SH-SY5Y (cell line): ENCODE measurements at regions not wholly inside any gene's neighbourhood (a gene's known extent, or its start where the extent isn't known, plus 50 kb on each side); places are given as distances from the start of the nearest gene placed in this dataset.

Experiments
- GATA2 ChIP-seq: IDR thresholded peaks from 2 replicates; pipeline ENCODE4 v1.6.1; 2011; ENCODE audit warnings: mild to moderate bottlenecking, low read depth, low read length
- GATA3 ChIP-seq: IDR thresholded peaks from 2 replicates; pipeline ENCODE4 v1.6.1; 2011; ENCODE audit warnings: low read depth, mild to moderate bottlenecking, low read length, moderate library complexity

GRCh38 chr5:171629221-171629620 is 156.4 kb upstream of the SMIM23 start:
- TF ChIP-seq GATA2, result no peak
- no peak for TF ChIP-seq GATA3

- TF ChIP-seq GATA3 (no peak), GATA2 (no peak)
Measured at GRCh38 chr5:171629628-171630349, 155.8 kb upstream of the SMIM23 start.

- TF ChIP-seq GATA3, result no peak
- no peak for TF ChIP-seq GATA2
Measured at GRCh38 chr5:171630350-171631065, 155.1 kb upstream of the SMIM23 start.

GRCh38 chr5:171632616-171633015 is 153.0 kb upstream of the SMIM23 start:
- TF ChIP-seq GATA3 (no peak), GATA2 (no peak)

GRCh38 chr5:171633776-171634470 is 151.7 kb upstream of the SMIM23 start:
- TF ChIP-seq GATA3 (no peak), GATA2 (no peak)

GRCh38 chr5:171634511-171634910 is 151.1 kb upstream of the SMIM23 start:
- no peak for TF ChIP-seq GATA2
- no peak for TF ChIP-seq GATA3

GRCh38 chr5:171635028-171635427 is 150.6 kb upstream of the SMIM23 start:
- TF ChIP-seq GATA3 (no peak), GATA2 (no peak)

- TF ChIP-seq GATA2, result no peak
- no peak for TF ChIP-seq GATA3
Measured at GRCh38 chr5:171635561-171636245, 149.9 kb upstream of the SMIM23 start.

GRCh38 chr5:171637811-171638210 is 147.8 kb upstream of the SMIM23 start:
- no peak for TF ChIP-seq GATA2
- TF ChIP-seq GATA3, result no peak

- TF ChIP-seq GATA3 (no peak), GATA2 (no peak)
Measured at GRCh38 chr5:171639205-171639621, 146.4 kb upstream of the SMIM23 start.

- no peak for TF ChIP-seq GATA2
- TF ChIP-seq GATA3, result no peak
Measured at GRCh38 chr5:171639966-171640365, 145.7 kb upstream of the SMIM23 start.

- TF ChIP-seq GATA3 (no peak), GATA2 (no peak)
Measured at GRCh38 chr5:171640480-171640879, 145.1 kb upstream of the SMIM23 start.

- no peak for TF ChIP-seq GATA2
- no peak for TF ChIP-seq GATA3
Measured at GRCh38 chr5:171641891-171642290, 143.7 kb upstream of the SMIM23 start.

GRCh38 chr5:171642894-171643293 is 142.7 kb upstream of the SMIM23 start:
- TF ChIP-seq GATA3, result no peak
- no peak for TF ChIP-seq GATA2

- TF ChIP-seq GATA3 (no peak), GATA2 (no peak)
Measured at GRCh38 chr5:171644536-171644935, 141.1 kb upstream of the SMIM23 start.
